ENCODE measurements at regions not wholly inside any gene's neighbourhood (a gene's known extent, or its start where the extent isn't known, plus 50 kb on each side); places are given as distances from the start of the nearest gene placed in this dataset.

DNA sequence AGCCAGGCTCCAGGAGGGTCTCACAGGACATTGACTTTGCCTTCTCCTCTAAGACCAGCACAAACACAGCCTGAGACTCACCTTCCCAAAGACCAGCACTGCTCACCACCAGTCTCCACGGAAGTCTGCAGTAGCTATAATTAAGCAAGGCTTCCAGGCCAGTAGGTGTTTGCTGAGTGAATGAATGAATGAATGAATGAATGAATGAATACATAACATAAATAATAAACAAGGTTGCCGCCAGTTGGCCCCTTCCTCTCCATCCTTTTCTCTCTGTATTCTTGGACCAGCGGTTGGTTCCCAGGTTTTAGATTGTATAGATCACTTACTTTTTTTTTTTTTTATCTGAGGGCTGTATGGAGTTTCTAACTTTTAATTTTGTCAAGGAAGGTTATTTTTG lies 222.4 kb upstream of the ID2 start:
- TF ChIP-seq, protein P1, sequence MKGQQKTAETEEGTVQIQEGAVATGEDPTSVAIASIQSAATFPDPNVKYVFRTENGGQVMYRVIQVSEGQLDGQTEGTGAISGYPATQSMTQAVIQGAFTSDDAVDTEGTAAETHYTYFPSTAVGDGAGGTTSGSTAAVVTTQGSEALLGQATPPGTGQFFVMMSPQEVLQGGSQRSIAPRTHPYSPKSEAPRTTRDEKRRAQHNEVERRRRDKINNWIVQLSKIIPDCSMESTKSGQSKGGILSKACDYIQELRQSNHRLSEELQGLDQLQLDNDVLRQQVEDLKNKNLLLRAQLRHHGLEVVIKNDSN (IDR thresholded peaks at IDR 0.05), result no peak
- TF ChIP-seq, protein P2, sequence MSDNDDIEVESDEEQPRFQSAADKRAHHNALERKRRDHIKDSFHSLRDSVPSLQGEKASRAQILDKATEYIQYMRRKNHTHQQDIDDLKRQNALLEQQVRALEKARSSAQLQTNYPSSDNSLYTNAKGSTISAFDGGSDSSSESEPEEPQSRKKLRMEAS (IDR thresholded peaks at IDR 0.05), result no peak
- TF ChIP-seq RAD21 (IDR thresholded peaks at IDR 0.05; ENCODE audit: low read depth) (no peak), YY1 (IDR thresholded peaks at IDR 0.05; ENCODE audit: low read depth) (no peak), EP300 (IDR thresholded peaks at IDR 0.05; ENCODE audit: borderline replicate concordance) (no peak), CEBPB (IDR thresholded peaks at IDR 0.05) (no peak), TCF12 (IDR thresholded peaks at IDR 0.05; ENCODE audit: low read depth) (no peak), TEAD4 (IDR thresholded peaks at IDR 0.05) (no peak), FOXM1 (IDR thresholded peaks at IDR 0.05; ENCODE audit: borderline replicate concordance, low read depth) (no peak), TAF1 (IDR thresholded peaks at IDR 0.05; ENCODE audit: low read depth) (no peak), CREB1 (IDR thresholded peaks at IDR 0.05; ENCODE audit: low read depth) (no peak), ZBTB7A (IDR thresholded peaks at IDR 0.05; ENCODE audit: low read depth) (no peak), NFIC (IDR thresholded peaks at IDR 0.05) (no peak)
- TF ChIP-seq, protein P3, sequence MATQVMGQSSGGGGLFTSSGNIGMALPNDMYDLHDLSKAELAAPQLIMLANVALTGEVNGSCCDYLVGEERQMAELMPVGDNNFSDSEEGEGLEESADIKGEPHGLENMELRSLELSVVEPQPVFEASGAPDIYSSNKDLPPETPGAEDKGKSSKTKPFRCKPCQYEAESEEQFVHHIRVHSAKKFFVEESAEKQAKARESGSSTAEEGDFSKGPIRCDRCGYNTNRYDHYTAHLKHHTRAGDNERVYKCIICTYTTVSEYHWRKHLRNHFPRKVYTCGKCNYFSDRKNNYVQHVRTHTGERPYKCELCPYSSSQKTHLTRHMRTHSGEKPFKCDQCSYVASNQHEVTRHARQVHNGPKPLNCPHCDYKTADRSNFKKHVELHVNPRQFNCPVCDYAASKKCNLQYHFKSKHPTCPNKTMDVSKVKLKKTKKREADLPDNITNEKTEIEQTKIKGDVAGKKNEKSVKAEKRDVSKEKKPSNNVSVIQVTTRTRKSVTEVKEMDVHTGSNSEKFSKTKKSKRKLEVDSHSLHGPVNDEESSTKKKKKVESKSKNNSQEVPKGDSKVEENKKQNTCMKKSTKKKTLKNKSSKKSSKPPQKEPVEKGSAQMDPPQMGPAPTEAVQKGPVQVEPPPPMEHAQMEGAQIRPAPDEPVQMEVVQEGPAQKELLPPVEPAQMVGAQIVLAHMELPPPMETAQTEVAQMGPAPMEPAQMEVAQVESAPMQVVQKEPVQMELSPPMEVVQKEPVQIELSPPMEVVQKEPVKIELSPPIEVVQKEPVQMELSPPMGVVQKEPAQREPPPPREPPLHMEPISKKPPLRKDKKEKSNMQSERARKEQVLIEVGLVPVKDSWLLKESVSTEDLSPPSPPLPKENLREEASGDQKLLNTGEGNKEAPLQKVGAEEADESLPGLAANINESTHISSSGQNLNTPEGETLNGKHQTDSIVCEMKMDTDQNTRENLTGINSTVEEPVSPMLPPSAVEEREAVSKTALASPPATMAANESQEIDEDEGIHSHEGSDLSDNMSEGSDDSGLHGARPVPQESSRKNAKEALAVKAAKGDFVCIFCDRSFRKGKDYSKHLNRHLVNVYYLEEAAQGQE (IDR thresholded peaks at IDR 0.05; ENCODE audit: low read depth), result no peak
